MCF 10A (cell line): ENCODE measurements at regions not wholly inside any gene's neighbourhood (a gene's known extent, or its start where the extent isn't known, plus 50 kb on each side); places are given as distances from the start of the nearest gene placed in this dataset.

Experiments used
- BruUV-seq: library from RNA; stranded (reverse); fragments of 400-500 nt; replicated peaks from 2 replicates; lab custom pipeline; 2021; lab: Mats Ljungman, UMichigan
- CTCF ChIA-PET: fragments of 300-600 bp; sonication (Branson Sonifier 250); formaldehyde crosslinking; extraction: SDS; loops from one replicate; lab custom pipeline; 2021; ENCODE audit warnings: antibody characterized with exemption, inconsistent platforms; lab: Yijun Ruan, JAX
- POLR2A ChIA-PET: fragments of 300-600, 350-650 bp; sonication (Branson Sonifier 250); formaldehyde crosslinking; extraction: SDS; loops from one replicate; lab custom pipeline; 2020; ENCODE audit warnings: antibody characterized with exemption, inconsistent platforms; lab: Yijun Ruan, JAX
- DNase-seq: peaks from one replicate; pipeline ENCODE4 v3.0.0-alpha.2; 2018; ENCODE audit not compliant: unreplicated experiment
- H3K27ac Mint-ChIP-seq: one replicate; pipeline ENCODE4 v1.8.0; 2022; ENCODE audit warnings: mild to moderate bottlenecking, low read depth, mixed read lengths; ENCODE audit not compliant: unreplicated experiment
- H3K27me3 Mint-ChIP-seq: one replicate; pipeline ENCODE4 v1.8.0; 2022; ENCODE audit warnings: mixed read lengths; ENCODE audit not compliant: insufficient read depth, unreplicated experiment
- H3K36me3 Mint-ChIP-seq: one replicate; pipeline ENCODE4 v1.8.0; 2022; ENCODE audit warnings: mild to moderate bottlenecking, moderate library complexity, mixed read lengths; ENCODE audit not compliant: insufficient read depth, unreplicated experiment
- H3K4me1 Mint-ChIP-seq: one replicate; pipeline ENCODE4 v1.8.0; 2022; ENCODE audit warnings: mixed read lengths; ENCODE audit not compliant: insufficient read depth, unreplicated experiment
- H3K4me3 Mint-ChIP-seq: one replicate; pipeline ENCODE4 v1.8.0; 2022; ENCODE audit warnings: mild to moderate bottlenecking, moderate library complexity, mixed read lengths; ENCODE audit not compliant: unreplicated experiment
- H3K9me3 Mint-ChIP-seq: one replicate; pipeline ENCODE4 v1.8.0; 2022; ENCODE audit warnings: mixed read lengths; ENCODE audit not compliant: unreplicated experiment
- CTCF ChIP-seq: fragments of 200-600 bp; IDR thresholded peaks from one replicate; pipeline ENCODE4 v1.8.0; 2022; ENCODE audit warnings: antibody characterized with exemption, mild to moderate bottlenecking; ENCODE audit not compliant: unreplicated experiment
- intact Hi-C: fragments of 100-400 bp; cut with micrococcal nuclease; formaldehyde crosslinking; loops from 2 replicates; pipeline ENCODE4 v1.14.1; 2022

- Mint-ChIP-seq H3K4me1 (no peaks in the 10 kb centered on the region), H3K36me3 (no peaks in the 10 kb centered on the region), H3K27me3 (no peaks in the 10 kb centered on the region), H3K9me3 (no peaks in the 10 kb centered on the region), H3K4me3 (no peak overlapping the region), H3K27ac (no peak overlapping the region)
- ChIA-PET CTCF (no interaction called here), POLR2A (no interaction called here)
- intact Hi-C loops: no loop called here
- TF ChIP-seq CTCF: no peak
- BruUV-seq: no TSS peak
- no peak for DNase-seq
Observed at GRCh38 chr3:110126065-110126464, 788.7 kb upstream of the DPPA4 start.

- BruUV-seq: no TSS peak
- H3K27me3 Mint-ChIP-seq: no peaks in the 10 kb centered on the region
- no peak for TF ChIP-seq CTCF
- no peak overlapping the region for H3K4me3 Mint-ChIP-seq
- no peaks in the 10 kb centered on the region for H3K9me3 Mint-ChIP-seq
- intact Hi-C loops: no loop called here
- no peaks in the 10 kb centered on the region for H3K36me3 Mint-ChIP-seq
- POLR2A ChIA-PET: no interaction called here
- no peak overlapping the region for H3K27ac Mint-ChIP-seq
- H3K4me1 Mint-ChIP-seq: no peaks in the 10 kb centered on the region
- no peak for DNase-seq
- CTCF ChIA-PET: no interaction called here
Observed at GRCh38 chr3:110133971-110134370, 796.6 kb upstream of the DPPA4 start.

- ChIA-PET POLR2A (no interaction called here), CTCF (no interaction called here)
- no peak for TF ChIP-seq CTCF
- H3K27me3 Mint-ChIP-seq: no peaks in the 10 kb centered on the region
- no peak overlapping the region for H3K27ac Mint-ChIP-seq
- no peak for DNase-seq
- no peaks in the 10 kb centered on the region for H3K9me3 Mint-ChIP-seq
- no peak overlapping the region for H3K4me3 Mint-ChIP-seq
- H3K4me1 Mint-ChIP-seq: no peaks in the 10 kb centered on the region
- intact Hi-C loops: no loop called here
- no peaks in the 10 kb centered on the region for H3K36me3 Mint-ChIP-seq
- no TSS peak for BruUV-seq
Observed at GRCh38 chr3:110139048-110139447, 801.7 kb upstream of the DPPA4 start.

GRCh38 chr3:110139821-110140220 is 802.5 kb upstream of the DPPA4 start:
- Mint-ChIP-seq H3K36me3 (no peaks in the 10 kb centered on the region), H3K4me3 (no peak overlapping the region), H3K4me1 (no peaks in the 10 kb centered on the region), H3K9me3 (no peaks in the 10 kb centered on the region), H3K27me3 (no peaks in the 10 kb centered on the region), H3K27ac (no peak overlapping the region)
- no peak for DNase-seq
- no TSS peak for BruUV-seq
- ChIA-PET POLR2A (interaction anchor here (0.6 kb wide), 1 partner anchor 757 kb away, joined by 3 read pairs; no protein-coding TSS in a partner anchor), CTCF (no interaction called here)
- intact Hi-C loops: no loop called here
- no peak for TF ChIP-seq CTCF
